ENCODE measurements at regions not wholly inside any gene's neighbourhood (a gene's known extent, or its start where the extent isn't known, plus 50 kb on each side); places are given as distances from the start of the nearest gene placed in this dataset.

- no peak for TF ChIP-seq POLR2A (IDR thresholded peaks at IDR 0.05; ENCODE audit: low read depth, low read length)
- TF ChIP-seq POLR2AphosphoS5 (IDR thresholded peaks at IDR 0.05; ENCODE audit: low read depth, low read length): no peak
Observed at GRCh38 chr3:55369141-55369847, 117.8 kb downstream of the WNT5A start.
